Endothelial cell of umbilical vein (primary cell): ENCODE measurements at regions not wholly inside any gene's neighbourhood (a gene's known extent, or its start where the extent isn't known, plus 50 kb on each side); places are given as distances from the start of the nearest gene placed in this dataset.

ENCODE experiments used
- BruUV-seq: library from RNA; stranded (reverse); fragments of 400-500 nt; replicated peaks from 2 replicates; lab custom pipeline; 2021; lab: Mats Ljungman, UMichigan
- CTCF ChIA-PET: fragments of 300-600, 350-600 bp; sonication (Branson Sonifier 250); formaldehyde crosslinking; loops from one replicate; lab custom pipeline; 2021; ENCODE audit warnings: antibody characterized with exemption, inconsistent platforms; lab: Charles Lee
- POLR2A ChIA-PET: fragments of 300-600, 350-600 bp; sonication (Branson Sonifier 250); formaldehyde crosslinking; loops from one replicate; lab custom pipeline; 2021; ENCODE audit warnings: antibody characterized with exemption, inconsistent platforms; lab: Charles Lee
- DNase-seq: peaks from one replicate; pipeline ENCODE4 v3.0.0-alpha.2; 2011; ENCODE audit warnings: low read depth, low spot score
- FAIRE-seq: peaks from 2 replicates; lab custom pipeline; 2011; peaks lifted over from hg19 to GRCh38; lab: Jason Lieb, UNC
- H2AFZ ChIP-seq: 2 replicates; pipeline ENCODE4 v1.6.0; 2012; ENCODE audit warnings: low read depth, low read length, control low read depth, inconsistent platforms
- H3K27ac ChIP-seq: 2 replicates; pipeline ENCODE4 v1.5.1; 2011; ENCODE audit warnings: low read depth, mild to moderate bottlenecking, control low read depth, low read length, moderate library complexity; ENCODE audit not compliant: insufficient read depth
- H3K27me3 ChIP-seq, 2 experiments: 2 replicates each; pipeline versions ENCODE4 v1.6.0 to v1.6.1; 2011; ENCODE audit warnings: low read length in 2 of 2, mixed read lengths in 1 of 2; ENCODE audit not compliant: control insufficient read depth in 2 of 2, insufficient read depth in 2 of 2
- H3K36me3 ChIP-seq, 2 experiments: 2 replicates in 1 of 2; 3 replicates in 1 of 2; pipeline ENCODE4 v1.5.1; 2011; ENCODE audit warnings: low read length in 2 of 2, mild to moderate bottlenecking in 1 of 2, moderate library complexity in 1 of 2; ENCODE audit not compliant: control insufficient read depth in 2 of 2, insufficient read depth in 2 of 2; ENCODE audit errors: extremely low read depth in 1 of 2
- H3K4me1 ChIP-seq: 3 replicates; pipeline ENCODE4 v1.5.1; 2011; ENCODE audit warnings: mild to moderate bottlenecking, low read length; ENCODE audit not compliant: control insufficient read depth, insufficient read depth; ENCODE audit errors: extremely low read depth
- H3K4me2 ChIP-seq: 2 replicates; pipeline ENCODE4 v1.6.1; 2011; ENCODE audit warnings: low read length, control low read depth, mixed read lengths; ENCODE audit not compliant: insufficient read depth
- H3K4me3 ChIP-seq, 3 experiments: fragments of 200-600 bp in 1 of 3; sonication (generic), shearing (Covaris generic) in 1 of 3; replicated peaks in 1 of 3; 2 replicates each; pipeline ENCODE4 v1.5.1; 2011 to 2016; ENCODE audit warnings: control low read depth in 3 of 3, low read length in 3 of 3, mild to moderate bottlenecking in 2 of 3, inconsistent platforms in 1 of 3, low read depth in 1 of 3, moderate library complexity in 1 of 3; ENCODE audit not compliant: insufficient read depth in 1 of 3
- H3K79me2 ChIP-seq: 2 replicates; pipeline ENCODE4 v1.6.0; 2012; ENCODE audit warnings: low read length, inconsistent platforms; ENCODE audit not compliant: control insufficient read depth, insufficient read depth
- H3K9ac ChIP-seq: replicated peaks from 2 replicates; pipeline ENCODE3; 2011; ENCODE audit warnings: low read length, control low read depth; ENCODE audit not compliant: insufficient read depth; ENCODE audit errors: extremely low read depth
- H3K9me1 ChIP-seq: replicated peaks from 3 replicates; pipeline ENCODE4 v1.6.0; 2011; ENCODE audit warnings: mild to moderate bottlenecking, low read length; ENCODE audit not compliant: control insufficient read depth, insufficient read depth; ENCODE audit errors: extremely low read depth
- H3K9me3 ChIP-seq: replicated peaks from 2 replicates; pipeline ENCODE4 v1.5.1; 2012; ENCODE audit warnings: low read length, inconsistent platforms; ENCODE audit not compliant: control insufficient read depth, insufficient read depth
- H4K20me1 ChIP-seq: replicated peaks from 2 replicates; pipeline ENCODE3; 2011; ENCODE audit warnings: mild to moderate bottlenecking, low read length; ENCODE audit not compliant: control insufficient read depth, insufficient read depth; ENCODE audit errors: extremely low read depth
- EZH2 ChIP-seq: IDR thresholded peaks from 2 replicates; pipeline ENCODE4 v1.6.1; 2012; ENCODE audit warnings: borderline replicate concordance, low read depth, mild to moderate bottlenecking, moderate library complexity, low read length, inconsistent platforms; ENCODE audit not compliant: severe bottlenecking
- FOS ChIP-seq: IDR thresholded peaks from 2 replicates; pipeline ENCODE4 v1.6.1; 2011; ENCODE audit warnings: mild to moderate bottlenecking, low read length, moderate library complexity, borderline replicate concordance; ENCODE audit not compliant: insufficient read depth
- GATA2 ChIP-seq: IDR thresholded peaks from 2 replicates; pipeline ENCODE4 v1.7.0; 2011; ENCODE audit warnings: low read depth, mild to moderate bottlenecking, moderate library complexity, mixed read lengths, low read length; ENCODE audit not compliant: insufficient read length, insufficient read depth
- JUN ChIP-seq: IDR thresholded peaks from 2 replicates; pipeline ENCODE4 v1.6.1; 2011; ENCODE audit warnings: borderline replicate concordance, low read depth; ENCODE audit not compliant: insufficient read length, insufficient read depth
- MYC ChIP-seq: IDR thresholded peaks from one replicate; pipeline ENCODE4 v1.6.1; 2011; ENCODE audit warnings: mild to moderate bottlenecking, low read depth, low read length
- POLR2A ChIP-seq: IDR thresholded peaks from 2 replicates; pipeline ENCODE4 v1.6.1; 2012; ENCODE audit warnings: low read depth, mild to moderate bottlenecking, control low read depth, low read length
- dilution Hi-C: fragments of 300-500 bp; cut with MboI; formaldehyde crosslinking; loops from one replicate; pipeline ENCODE4 v1.15.0; 2019; ENCODE audit warnings: low sequenced_read_pairs; ENCODE audit not compliant: extremely low pct_ligation_motif_present
- intact Hi-C: fragments of 100-400 bp; cut with micrococcal nuclease; formaldehyde crosslinking; loops from one replicate; pipeline ENCODE4 v1.10.0; 2022
- TF ChIP-seq, protein P1 (sequence below), 2 donors: IDR thresholded peaks; 1 replicate in 1 of 2; 2 replicates in 1 of 2; pipeline ENCODE4 v1.5.1; 2011; ENCODE audit warnings: low read length in 2 of 2, mild to moderate bottlenecking in 2 of 2, moderate library complexity in 2 of 2, control low read depth in 1 of 2, inconsistent platforms in 1 of 2, low read depth in 1 of 2; ENCODE audit not compliant: insufficient read depth in 1 of 2; ENCODE audit errors: extremely low read depth in 1 of 2
- TF ChIP-seq, protein P2 (sequence below): IDR thresholded peaks from 2 replicates; pipeline ENCODE4 v1.6.1; 2011; ENCODE audit not compliant: insufficient read depth, insufficient read length

DNA sequence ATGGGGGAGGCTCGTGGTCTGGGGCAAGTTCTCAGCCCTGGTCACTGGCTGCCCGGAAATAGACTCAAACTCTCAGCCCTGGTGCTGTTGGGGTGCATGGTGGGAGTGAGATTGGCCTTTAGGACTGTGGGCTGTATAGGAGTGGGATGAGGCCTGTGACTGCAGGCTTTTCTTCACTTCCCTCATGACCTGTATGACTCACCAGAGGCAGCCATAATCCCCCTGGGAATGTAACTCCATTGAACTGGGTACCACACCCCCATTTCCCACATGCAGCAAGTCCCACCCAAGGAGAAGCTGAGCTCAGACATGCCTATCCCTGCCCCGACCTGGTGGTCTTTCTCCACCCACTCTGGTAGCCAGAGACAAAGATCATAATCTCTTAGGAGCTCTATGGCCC, 177.7 kb upstream of the OSR1 start:
- no TSS peak for BruUV-seq
- Histone ChIP-seq H2AFZ (no peak overlapping the region), H3K4me2 (no peak overlapping the region), H3K4me3 (no peak overlapping the region), H3K9ac (no peak overlapping the region), H4K20me1 (no peaks in the 10 kb centered on the region), H3K4me1 (no peaks in the 10 kb centered on the region), H3K79me2 (no peaks in the 10 kb centered on the region), H3K9me3 (no peaks in the 10 kb centered on the region), H3K27ac (no peak overlapping the region), H3K9me1 (no peaks in the 10 kb centered on the region), H3K27me3 (no peaks in the 10 kb centered on the region), H3K36me3 (no peaks in the 10 kb centered on the region)
- dilution Hi-C loops (no loop called here), intact Hi-C loops (no loop called here)
- DNase-seq (no peak), FAIRE-seq (no peak)
- ChIA-PET POLR2A (no interaction called here), CTCF (no interaction called here)
- no peak for TF ChIP-seq JUN
- no peak for TF ChIP-seq FOS
- TF ChIP-seq GATA2, result no peak
- no peak for TF ChIP-seq MYC
- TF ChIP-seq EZH2, result no peak
- TF ChIP-seq, protein P1, sequence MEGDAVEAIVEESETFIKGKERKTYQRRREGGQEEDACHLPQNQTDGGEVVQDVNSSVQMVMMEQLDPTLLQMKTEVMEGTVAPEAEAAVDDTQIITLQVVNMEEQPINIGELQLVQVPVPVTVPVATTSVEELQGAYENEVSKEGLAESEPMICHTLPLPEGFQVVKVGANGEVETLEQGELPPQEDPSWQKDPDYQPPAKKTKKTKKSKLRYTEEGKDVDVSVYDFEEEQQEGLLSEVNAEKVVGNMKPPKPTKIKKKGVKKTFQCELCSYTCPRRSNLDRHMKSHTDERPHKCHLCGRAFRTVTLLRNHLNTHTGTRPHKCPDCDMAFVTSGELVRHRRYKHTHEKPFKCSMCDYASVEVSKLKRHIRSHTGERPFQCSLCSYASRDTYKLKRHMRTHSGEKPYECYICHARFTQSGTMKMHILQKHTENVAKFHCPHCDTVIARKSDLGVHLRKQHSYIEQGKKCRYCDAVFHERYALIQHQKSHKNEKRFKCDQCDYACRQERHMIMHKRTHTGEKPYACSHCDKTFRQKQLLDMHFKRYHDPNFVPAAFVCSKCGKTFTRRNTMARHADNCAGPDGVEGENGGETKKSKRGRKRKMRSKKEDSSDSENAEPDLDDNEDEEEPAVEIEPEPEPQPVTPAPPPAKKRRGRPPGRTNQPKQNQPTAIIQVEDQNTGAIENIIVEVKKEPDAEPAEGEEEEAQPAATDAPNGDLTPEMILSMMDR (IDR thresholded peaks at IDR 0.05; ENCODE audit: extremely low read depth in 1 of 2, insufficient read depth in 1 of 2, low read depth in 1 of 2, low read length in 2 of 2), result no peak
- TF ChIP-seq, protein P2, sequence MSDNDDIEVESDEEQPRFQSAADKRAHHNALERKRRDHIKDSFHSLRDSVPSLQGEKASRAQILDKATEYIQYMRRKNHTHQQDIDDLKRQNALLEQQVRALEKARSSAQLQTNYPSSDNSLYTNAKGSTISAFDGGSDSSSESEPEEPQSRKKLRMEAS, result no peak
- no peak for TF ChIP-seq POLR2A
